ENCODE measurements at regions not wholly inside any gene's neighbourhood (a gene's known extent, or its start where the extent isn't known, plus 50 kb on each side); places are given as distances from the start of the nearest gene placed in this dataset.

DNA sequence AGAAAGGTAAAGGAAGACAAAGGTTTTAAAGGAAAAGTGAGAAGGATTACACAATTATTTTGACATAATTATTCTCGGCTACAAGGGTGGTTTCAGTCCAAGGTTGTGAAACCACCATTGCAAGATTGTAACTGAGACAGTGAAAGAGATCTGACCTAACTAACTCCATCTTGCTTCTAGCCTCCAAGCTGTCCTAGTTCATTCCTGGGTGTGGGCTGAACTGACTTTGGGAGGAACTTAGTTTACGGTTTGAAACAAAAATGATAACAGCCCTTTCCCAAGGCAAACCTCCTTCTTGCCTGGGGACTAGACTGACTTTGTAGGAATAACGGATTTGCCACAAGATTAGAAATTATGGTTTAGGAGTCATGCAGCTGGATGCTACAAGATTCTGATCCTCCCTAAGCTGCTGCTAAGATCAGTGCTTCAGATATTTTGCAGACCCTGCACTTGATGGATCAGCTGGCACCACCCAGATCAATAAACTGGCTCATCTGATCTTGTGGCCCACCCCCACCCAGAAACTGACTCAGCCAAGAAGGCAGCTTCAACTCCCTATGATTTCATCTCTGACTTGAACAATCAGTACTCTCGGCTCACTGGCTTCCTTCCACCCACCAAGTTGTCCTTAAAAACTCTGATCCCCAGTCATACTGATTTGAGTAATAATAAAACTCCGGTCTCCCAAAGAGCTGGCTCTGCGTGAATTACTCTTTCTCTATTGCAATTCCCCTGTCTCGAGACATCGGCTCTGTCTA, 57.7 kb upstream of the AADACL2 start (continued):
- TF ChIP-seq, protein P1, sequence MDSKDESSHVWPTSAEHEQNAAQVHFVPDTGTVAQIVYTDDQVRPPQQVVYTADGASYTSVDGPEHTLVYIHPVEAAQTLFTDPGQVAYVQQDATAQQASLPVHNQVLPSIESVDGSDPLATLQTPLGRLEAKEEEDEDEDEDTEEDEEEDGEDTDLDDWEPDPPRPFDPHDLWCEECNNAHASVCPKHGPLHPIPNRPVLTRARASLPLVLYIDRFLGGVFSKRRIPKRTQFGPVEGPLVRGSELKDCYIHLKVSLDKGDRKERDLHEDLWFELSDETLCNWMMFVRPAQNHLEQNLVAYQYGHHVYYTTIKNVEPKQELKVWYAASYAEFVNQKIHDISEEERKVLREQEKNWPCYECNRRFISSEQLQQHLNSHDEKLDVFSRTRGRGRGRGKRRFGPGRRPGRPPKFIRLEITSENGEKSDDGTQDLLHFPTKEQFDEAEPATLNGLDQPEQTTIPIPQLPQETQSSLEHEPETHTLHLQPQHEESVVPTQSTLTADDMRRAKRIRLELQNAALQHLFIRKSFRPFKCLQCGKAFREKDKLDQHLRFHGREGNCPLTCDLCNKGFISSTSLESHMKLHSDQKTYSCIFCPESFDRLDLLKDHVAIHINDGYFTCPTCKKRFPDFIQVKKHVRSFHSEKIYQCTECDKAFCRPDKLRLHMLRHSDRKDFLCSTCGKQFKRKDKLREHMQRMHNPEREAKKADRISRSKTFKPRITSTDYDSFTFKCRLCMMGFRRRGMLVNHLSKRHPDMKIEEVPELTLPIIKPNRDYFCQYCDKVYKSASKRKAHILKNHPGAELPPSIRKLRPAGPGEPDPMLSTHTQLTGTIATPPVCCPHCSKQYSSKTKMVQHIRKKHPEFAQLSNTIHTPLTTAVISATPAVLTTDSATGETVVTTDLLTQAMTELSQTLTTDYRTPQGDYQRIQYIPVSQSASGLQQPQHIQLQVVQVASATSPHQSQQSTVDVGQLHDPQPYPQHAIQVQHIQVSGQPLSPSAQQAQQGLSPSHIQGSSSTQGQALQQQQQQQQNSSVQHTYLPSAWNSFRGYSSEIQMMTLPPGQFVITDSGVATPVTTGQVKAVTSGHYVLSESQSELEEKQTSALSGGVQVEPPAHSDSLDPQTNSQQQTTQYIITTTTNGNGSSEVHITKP (IDR thresholded peaks at IDR 0.05; ENCODE audit: partially characterized antibody): no peak
- TF ChIP-seq SRSF1 (IDR thresholded peaks at IDR 0.05; ENCODE audit: low read depth, low read length) (no peak), ZNF668 (CRISPR knock-in tag; IDR thresholded peaks at IDR 0.05) (0 out of 2 replicates have a peak, but pooled peaks have one; percentile 69), ZNF24 (IDR thresholded peaks at IDR 0.05) (no peak), ARNT (IDR thresholded peaks at IDR 0.05) (no peak), TEAD1 (CRISPR knock-in tag; IDR thresholded peaks at IDR 0.05) (no peak), KAT7 (CRISPR knock-in tag; IDR thresholded peaks at IDR 0.05; ENCODE audit: borderline replicate concordance) (no peak), C11orf30 (IDR thresholded peaks at IDR 0.05; ENCODE audit: low read depth) (no peak)
- TF ChIP-seq, protein P2, sequence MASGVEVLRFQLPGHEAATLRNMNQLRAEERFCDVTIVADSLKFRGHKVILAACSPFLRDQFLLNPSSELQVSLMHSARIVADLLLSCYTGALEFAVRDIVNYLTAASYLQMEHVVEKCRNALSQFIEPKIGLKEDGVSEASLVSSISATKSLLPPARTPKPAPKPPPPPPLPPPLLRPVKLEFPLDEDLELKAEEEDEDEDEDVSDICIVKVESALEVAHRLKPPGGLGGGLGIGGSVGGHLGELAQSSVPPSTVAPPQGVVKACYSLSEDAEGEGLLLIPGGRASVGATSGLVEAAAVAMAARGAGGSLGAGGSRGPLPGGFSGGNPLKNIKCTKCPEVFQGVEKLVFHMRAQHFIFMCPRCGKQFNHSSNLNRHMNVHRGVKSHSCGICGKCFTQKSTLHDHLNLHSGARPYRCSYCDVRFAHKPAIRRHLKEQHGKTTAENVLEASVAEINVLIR (CRISPR knock-in tag; IDR thresholded peaks at IDR 0.05): no peak
- TF ChIP-seq, protein P3, sequence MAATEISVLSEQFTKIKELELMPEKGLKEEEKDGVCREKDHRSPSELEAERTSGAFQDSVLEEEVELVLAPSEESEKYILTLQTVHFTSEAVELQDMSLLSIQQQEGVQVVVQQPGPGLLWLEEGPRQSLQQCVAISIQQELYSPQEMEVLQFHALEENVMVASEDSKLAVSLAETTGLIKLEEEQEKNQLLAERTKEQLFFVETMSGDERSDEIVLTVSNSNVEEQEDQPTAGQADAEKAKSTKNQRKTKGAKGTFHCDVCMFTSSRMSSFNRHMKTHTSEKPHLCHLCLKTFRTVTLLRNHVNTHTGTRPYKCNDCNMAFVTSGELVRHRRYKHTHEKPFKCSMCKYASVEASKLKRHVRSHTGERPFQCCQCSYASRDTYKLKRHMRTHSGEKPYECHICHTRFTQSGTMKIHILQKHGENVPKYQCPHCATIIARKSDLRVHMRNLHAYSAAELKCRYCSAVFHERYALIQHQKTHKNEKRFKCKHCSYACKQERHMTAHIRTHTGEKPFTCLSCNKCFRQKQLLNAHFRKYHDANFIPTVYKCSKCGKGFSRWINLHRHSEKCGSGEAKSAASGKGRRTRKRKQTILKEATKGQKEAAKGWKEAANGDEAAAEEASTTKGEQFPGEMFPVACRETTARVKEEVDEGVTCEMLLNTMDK (IDR thresholded peaks at IDR 0.05; ENCODE audit: borderline replicate concordance, insufficient read depth, low read depth, low read length, poor library complexity, severe bottlenecking): no peak
- TF ChIP-seq, protein P4, sequence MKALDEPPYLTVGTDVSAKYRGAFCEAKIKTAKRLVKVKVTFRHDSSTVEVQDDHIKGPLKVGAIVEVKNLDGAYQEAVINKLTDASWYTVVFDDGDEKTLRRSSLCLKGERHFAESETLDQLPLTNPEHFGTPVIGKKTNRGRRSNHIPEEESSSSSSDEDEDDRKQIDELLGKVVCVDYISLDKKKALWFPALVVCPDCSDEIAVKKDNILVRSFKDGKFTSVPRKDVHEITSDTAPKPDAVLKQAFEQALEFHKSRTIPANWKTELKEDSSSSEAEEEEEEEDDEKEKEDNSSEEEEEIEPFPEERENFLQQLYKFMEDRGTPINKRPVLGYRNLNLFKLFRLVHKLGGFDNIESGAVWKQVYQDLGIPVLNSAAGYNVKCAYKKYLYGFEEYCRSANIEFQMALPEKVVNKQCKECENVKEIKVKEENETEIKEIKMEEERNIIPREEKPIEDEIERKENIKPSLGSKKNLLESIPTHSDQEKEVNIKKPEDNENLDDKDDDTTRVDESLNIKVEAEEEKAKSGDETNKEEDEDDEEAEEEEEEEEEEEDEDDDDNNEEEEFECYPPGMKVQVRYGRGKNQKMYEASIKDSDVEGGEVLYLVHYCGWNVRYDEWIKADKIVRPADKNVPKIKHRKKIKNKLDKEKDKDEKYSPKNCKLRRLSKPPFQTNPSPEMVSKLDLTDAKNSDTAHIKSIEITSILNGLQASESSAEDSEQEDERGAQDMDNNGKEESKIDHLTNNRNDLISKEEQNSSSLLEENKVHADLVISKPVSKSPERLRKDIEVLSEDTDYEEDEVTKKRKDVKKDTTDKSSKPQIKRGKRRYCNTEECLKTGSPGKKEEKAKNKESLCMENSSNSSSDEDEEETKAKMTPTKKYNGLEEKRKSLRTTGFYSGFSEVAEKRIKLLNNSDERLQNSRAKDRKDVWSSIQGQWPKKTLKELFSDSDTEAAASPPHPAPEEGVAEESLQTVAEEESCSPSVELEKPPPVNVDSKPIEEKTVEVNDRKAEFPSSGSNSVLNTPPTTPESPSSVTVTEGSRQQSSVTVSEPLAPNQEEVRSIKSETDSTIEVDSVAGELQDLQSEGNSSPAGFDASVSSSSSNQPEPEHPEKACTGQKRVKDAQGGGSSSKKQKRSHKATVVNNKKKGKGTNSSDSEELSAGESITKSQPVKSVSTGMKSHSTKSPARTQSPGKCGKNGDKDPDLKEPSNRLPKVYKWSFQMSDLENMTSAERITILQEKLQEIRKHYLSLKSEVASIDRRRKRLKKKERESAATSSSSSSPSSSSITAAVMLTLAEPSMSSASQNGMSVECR (CRISPR knock-in tag; IDR thresholded peaks at IDR 0.05): no peak
- TF ChIP-seq, protein P5, sequence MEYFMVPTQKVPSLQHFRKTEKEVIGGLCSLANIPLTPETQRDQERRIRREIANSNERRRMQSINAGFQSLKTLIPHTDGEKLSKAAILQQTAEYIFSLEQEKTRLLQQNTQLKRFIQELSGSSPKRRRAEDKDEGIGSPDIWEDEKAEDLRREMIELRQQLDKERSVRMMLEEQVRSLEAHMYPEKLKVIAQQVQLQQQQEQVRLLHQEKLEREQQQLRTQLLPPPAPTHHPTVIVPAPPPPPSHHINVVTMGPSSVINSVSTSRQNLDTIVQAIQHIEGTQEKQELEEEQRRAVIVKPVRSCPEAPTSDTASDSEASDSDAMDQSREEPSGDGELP (CRISPR knock-in tag; IDR thresholded peaks at IDR 0.05; ENCODE audit: borderline replicate concordance): no peak
